HL-60 (cell line): ENCODE measurements at regions not wholly inside any gene's neighbourhood (a gene's known extent, or its start where the extent isn't known, plus 50 kb on each side); places are given as distances from the start of the nearest gene placed in this dataset.

Source experiments
- GABPA ChIP-seq: IDR thresholded peaks from 2 replicates; pipeline ENCODE4 v1.6.1; 2012; ENCODE audit warnings: low read depth
- POLR2AphosphoS5 ChIP-seq: IDR thresholded peaks from 2 replicates; pipeline ENCODE4 v1.6.1; 2012; ENCODE audit warnings: low read depth
- SPI1 ChIP-seq: IDR thresholded peaks from 2 replicates; pipeline ENCODE4 v1.6.1; 2012; ENCODE audit warnings: low read depth, mild to moderate bottlenecking, borderline replicate concordance
- TF ChIP-seq, protein P1 (sequence below): IDR thresholded peaks from one replicate; pipeline ENCODE4 v1.5.1; 2011; ENCODE audit warnings: low read length, control low read depth, inconsistent platforms; ENCODE audit not compliant: insufficient read depth
- TF ChIP-seq, protein P2 (sequence below): IDR thresholded peaks from 2 replicates; pipeline ENCODE4 v1.6.1; 2012; ENCODE audit warnings: low read depth; ENCODE audit not compliant: insufficient replicate concordance

DNA sequence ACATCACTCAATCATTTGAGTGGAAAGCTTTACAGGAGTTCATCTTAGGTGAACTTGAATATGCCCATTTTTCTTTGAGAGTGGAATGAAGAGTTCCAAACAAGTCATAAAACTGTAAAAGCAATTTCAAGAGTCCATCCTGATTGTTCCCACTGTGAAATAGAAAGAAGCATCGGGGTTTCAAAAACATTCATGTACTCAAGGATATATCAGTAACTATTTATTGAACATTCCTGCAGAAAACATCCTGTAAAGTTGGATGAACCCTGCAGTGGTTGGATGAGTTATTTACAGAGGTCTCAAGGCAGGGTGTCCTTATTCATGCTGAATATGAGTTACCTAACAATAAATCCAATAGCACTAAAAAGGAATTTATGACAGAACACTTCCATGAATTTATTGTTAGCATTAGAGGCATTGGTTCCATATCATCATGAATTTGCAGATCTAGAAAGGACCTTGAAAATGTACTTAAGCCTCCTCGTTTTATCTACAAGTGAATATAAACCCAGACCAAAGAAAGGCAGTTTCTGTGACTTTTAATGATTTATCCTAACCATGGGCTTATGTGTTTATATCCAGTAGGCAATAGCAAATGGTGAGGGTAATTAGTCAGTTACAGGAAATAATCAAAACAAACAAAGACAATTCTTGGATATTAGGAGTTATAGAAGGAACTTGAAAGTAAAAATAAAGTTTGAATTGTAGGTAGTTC, 361.9 kb upstream of the KCNMB2 start:
- TF ChIP-seq, protein P1, sequence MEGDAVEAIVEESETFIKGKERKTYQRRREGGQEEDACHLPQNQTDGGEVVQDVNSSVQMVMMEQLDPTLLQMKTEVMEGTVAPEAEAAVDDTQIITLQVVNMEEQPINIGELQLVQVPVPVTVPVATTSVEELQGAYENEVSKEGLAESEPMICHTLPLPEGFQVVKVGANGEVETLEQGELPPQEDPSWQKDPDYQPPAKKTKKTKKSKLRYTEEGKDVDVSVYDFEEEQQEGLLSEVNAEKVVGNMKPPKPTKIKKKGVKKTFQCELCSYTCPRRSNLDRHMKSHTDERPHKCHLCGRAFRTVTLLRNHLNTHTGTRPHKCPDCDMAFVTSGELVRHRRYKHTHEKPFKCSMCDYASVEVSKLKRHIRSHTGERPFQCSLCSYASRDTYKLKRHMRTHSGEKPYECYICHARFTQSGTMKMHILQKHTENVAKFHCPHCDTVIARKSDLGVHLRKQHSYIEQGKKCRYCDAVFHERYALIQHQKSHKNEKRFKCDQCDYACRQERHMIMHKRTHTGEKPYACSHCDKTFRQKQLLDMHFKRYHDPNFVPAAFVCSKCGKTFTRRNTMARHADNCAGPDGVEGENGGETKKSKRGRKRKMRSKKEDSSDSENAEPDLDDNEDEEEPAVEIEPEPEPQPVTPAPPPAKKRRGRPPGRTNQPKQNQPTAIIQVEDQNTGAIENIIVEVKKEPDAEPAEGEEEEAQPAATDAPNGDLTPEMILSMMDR = no peak
- TF ChIP-seq POLR2AphosphoS5 (no peak), SPI1 (no peak), GABPA (no peak)
- TF ChIP-seq, protein P2, sequence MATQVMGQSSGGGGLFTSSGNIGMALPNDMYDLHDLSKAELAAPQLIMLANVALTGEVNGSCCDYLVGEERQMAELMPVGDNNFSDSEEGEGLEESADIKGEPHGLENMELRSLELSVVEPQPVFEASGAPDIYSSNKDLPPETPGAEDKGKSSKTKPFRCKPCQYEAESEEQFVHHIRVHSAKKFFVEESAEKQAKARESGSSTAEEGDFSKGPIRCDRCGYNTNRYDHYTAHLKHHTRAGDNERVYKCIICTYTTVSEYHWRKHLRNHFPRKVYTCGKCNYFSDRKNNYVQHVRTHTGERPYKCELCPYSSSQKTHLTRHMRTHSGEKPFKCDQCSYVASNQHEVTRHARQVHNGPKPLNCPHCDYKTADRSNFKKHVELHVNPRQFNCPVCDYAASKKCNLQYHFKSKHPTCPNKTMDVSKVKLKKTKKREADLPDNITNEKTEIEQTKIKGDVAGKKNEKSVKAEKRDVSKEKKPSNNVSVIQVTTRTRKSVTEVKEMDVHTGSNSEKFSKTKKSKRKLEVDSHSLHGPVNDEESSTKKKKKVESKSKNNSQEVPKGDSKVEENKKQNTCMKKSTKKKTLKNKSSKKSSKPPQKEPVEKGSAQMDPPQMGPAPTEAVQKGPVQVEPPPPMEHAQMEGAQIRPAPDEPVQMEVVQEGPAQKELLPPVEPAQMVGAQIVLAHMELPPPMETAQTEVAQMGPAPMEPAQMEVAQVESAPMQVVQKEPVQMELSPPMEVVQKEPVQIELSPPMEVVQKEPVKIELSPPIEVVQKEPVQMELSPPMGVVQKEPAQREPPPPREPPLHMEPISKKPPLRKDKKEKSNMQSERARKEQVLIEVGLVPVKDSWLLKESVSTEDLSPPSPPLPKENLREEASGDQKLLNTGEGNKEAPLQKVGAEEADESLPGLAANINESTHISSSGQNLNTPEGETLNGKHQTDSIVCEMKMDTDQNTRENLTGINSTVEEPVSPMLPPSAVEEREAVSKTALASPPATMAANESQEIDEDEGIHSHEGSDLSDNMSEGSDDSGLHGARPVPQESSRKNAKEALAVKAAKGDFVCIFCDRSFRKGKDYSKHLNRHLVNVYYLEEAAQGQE = no peak
